Fibroblast of skin of right biceps (primary cell): ENCODE measurements at regions not wholly inside any gene's neighbourhood (a gene's known extent, or its start where the extent isn't known, plus 50 kb on each side); places are given as distances from the start of the nearest gene placed in this dataset.

Source experiments
- DNase-seq: peaks from one replicate; pipeline ENCODE4 v3.0.0-alpha.2; 2013

GRCh38 chr13:53150568-53150967 lies 122.0 kb downstream of the OLFM4 start:
- no peak for DNase-seq

- DNase-seq, result peak; percentile 73
Measured at GRCh38 chr13:53151336-53152056, 122.9 kb downstream of the OLFM4 start.

GRCh38 chr13:53152057-53152421 lies 123.4 kb downstream of the OLFM4 start:
- no peak for DNase-seq

GRCh38 chr13:53158201-53158600 lies 129.6 kb downstream of the OLFM4 start:
- DNase-seq, result no peak

GRCh38 chr13:53159431-53159830 lies 130.8 kb downstream of the OLFM4 start:
- no peak for DNase-seq

- DNase-seq, result no peak
Measured at GRCh38 chr13:53160211-53160610, 131.6 kb downstream of the OLFM4 start.

GRCh38 chr13:53161251-53161650 lies 132.6 kb downstream of the OLFM4 start:
- DNase-seq, result no peak

- DNase-seq, result no peak
Measured at GRCh38 chr13:53165261-53165660, 136.6 kb downstream of the OLFM4 start.

GRCh38 chr13:53167561-53167960 lies 138.9 kb downstream of the OLFM4 start:
- no peak for DNase-seq

GRCh38 chr13:53170910-53171309 lies 142.3 kb downstream of the OLFM4 start:
- no peak for DNase-seq

GRCh38 chr13:53174545-53174944 lies 145.9 kb downstream of the OLFM4 start:
- no peak for DNase-seq

- DNase-seq, result no peak
Measured at GRCh38 chr13:53180684-53181083, 152.1 kb downstream of the OLFM4 start.

GRCh38 chr13:53182724-53183123 lies 154.1 kb downstream of the OLFM4 start:
- no peak for DNase-seq

GRCh38 chr13:53188120-53188519 lies 159.5 kb downstream of the OLFM4 start:
- DNase-seq, result peak; percentile 38

- DNase-seq, result no peak
Measured at GRCh38 chr13:53189162-53189561, 160.5 kb downstream of the OLFM4 start.

GRCh38 chr13:53191091-53191490 lies 162.5 kb downstream of the OLFM4 start:
- DNase-seq, result peak; percentile 93

GRCh38 chr13:53197424-53197823 lies 168.8 kb downstream of the OLFM4 start:
- no peak for DNase-seq

- DNase-seq, result no peak
Measured at GRCh38 chr13:53198017-53198416, 169.4 kb downstream of the OLFM4 start.

- DNase-seq, result no peak
Measured at GRCh38 chr13:53198736-53199135, 170.1 kb downstream of the OLFM4 start.

- DNase-seq, result no peak
Measured at GRCh38 chr13:53200075-53200474, 171.5 kb downstream of the OLFM4 start.

- peak; percentile 68 for DNase-seq
Measured at GRCh38 chr13:53200498-53201453, 172.2 kb downstream of the OLFM4 start.

- no peak for DNase-seq
Measured at GRCh38 chr13:53201454-53202225, 173.0 kb downstream of the OLFM4 start.

- DNase-seq, result no peak
Measured at GRCh38 chr13:53204598-53204997, 176.0 kb downstream of the OLFM4 start.
